GM12878 (cell line): ENCODE measurements at regions not wholly inside any gene's neighbourhood (a gene's known extent, or its start where the extent isn't known, plus 50 kb on each side); places are given as distances from the start of the nearest gene placed in this dataset.

Source experiments
- EZH2 ChIP-seq: IDR thresholded peaks from 2 replicates; pipeline ENCODE4 v1.6.1; 2012; ENCODE audit warnings: low read depth, mild to moderate bottlenecking, control low read depth, inconsistent platforms, low read length, borderline replicate concordance; ENCODE audit not compliant: control insufficient read depth
- STAT3 ChIP-seq: IDR thresholded peaks from 2 replicates; pipeline ENCODE4 v1.6.1; 2011; ENCODE audit warnings: low read depth, low read length, improper control_type of control experiment
- USF1 ChIP-seq: IDR thresholded peaks from 2 replicates; pipeline ENCODE4 v1.6.1; 2011; ENCODE audit warnings: borderline replicate concordance, low read depth, mild to moderate bottlenecking, moderate library complexity, mixed read lengths, low read length; ENCODE audit not compliant: insufficient read depth; ENCODE audit errors: extremely low read length
- ZNF622 ChIP-seq: fragments of 450-650 bp; IDR thresholded peaks from 2 replicates; pipeline ENCODE4 v1.6.1; 2017; ENCODE audit warnings: mild to moderate bottlenecking, inconsistent platforms

GRCh38 chr13:47112903-47113299, 216.0 kb upstream of the HTR2A start:
- TF ChIP-seq EZH2 (no peak), ZNF622 (no peak), STAT3 (no peak), USF1 (no peak)
